Astrocyte (in vitro differentiated cells and primary cell): ENCODE measurements at regions not wholly inside any gene's neighbourhood (a gene's known extent, or its start where the extent isn't known, plus 50 kb on each side); places are given as distances from the start of the nearest gene placed in this dataset.
A peak's percentile ranks its signal among the peaks of the same experiment; 100 is the strongest.

ENCODE experiments used
- DNase-seq: peaks from one replicate; pipeline ENCODE4 v3.0.0-alpha.2; 2010; ENCODE audit warnings: low read depth
- FAIRE-seq: peaks from 2 replicates; lab custom pipeline; 2011; peaks lifted over from hg19 to GRCh38; lab: Jason Lieb, UNC
- H2AFZ ChIP-seq: 2 replicates; pipeline ENCODE4 v1.6.0; 2012; ENCODE audit warnings: low read depth, low read length, inconsistent platforms
- H3K27ac ChIP-seq: 2 replicates; pipeline ENCODE4 v1.5.1; 2011; ENCODE audit warnings: low read depth, low read length, inconsistent platforms
- H3K27me3 ChIP-seq: 2 replicates; pipeline ENCODE4 v1.6.0; 2011; ENCODE audit warnings: low read length, inconsistent platforms; ENCODE audit not compliant: insufficient read depth
- H3K36me3 ChIP-seq: 2 replicates; pipeline ENCODE4 v1.5.1; 2011; ENCODE audit warnings: low read length, inconsistent platforms; ENCODE audit not compliant: insufficient read depth
- H3K4me1 ChIP-seq: 2 replicates; pipeline ENCODE4 v1.5.1; 2011; ENCODE audit warnings: low read length, inconsistent platforms; ENCODE audit not compliant: insufficient read depth
- H3K4me2 ChIP-seq: 2 replicates; pipeline ENCODE4 v1.6.0; 2012; ENCODE audit warnings: low read length, inconsistent platforms
- H3K4me3 ChIP-seq: 2 replicates; pipeline ENCODE4 v1.5.1; 2011; ENCODE audit warnings: low read depth, mild to moderate bottlenecking, low read length, inconsistent platforms; ENCODE audit not compliant: insufficient read depth
- H3K79me2 ChIP-seq: 2 replicates; pipeline ENCODE4 v1.6.0; 2012; ENCODE audit warnings: mild to moderate bottlenecking, low read length, inconsistent platforms; ENCODE audit not compliant: insufficient read depth
- H3K9ac ChIP-seq: 2 replicates; pipeline ENCODE4 v1.6.0; 2012; ENCODE audit warnings: mild to moderate bottlenecking, low read length, inconsistent platforms
- H3K9me3 ChIP-seq: 2 replicates; pipeline ENCODE4 v1.5.1; 2012; ENCODE audit warnings: low read depth, mild to moderate bottlenecking, low read length, inconsistent platforms; ENCODE audit not compliant: insufficient read depth
- H4K20me1 ChIP-seq: 2 replicates; pipeline ENCODE4 v1.6.0; 2012; ENCODE audit warnings: low read length, inconsistent platforms; ENCODE audit not compliant: insufficient read depth
- H3K27ac Mint-ChIP-seq: one replicate; pipeline ENCODE4 v1.8.0; 2021; ENCODE audit warnings: mild to moderate bottlenecking, mixed read lengths; ENCODE audit not compliant: unreplicated experiment
- H3K27me3 Mint-ChIP-seq: one replicate; pipeline ENCODE4 v1.8.0; 2021; ENCODE audit warnings: low read depth, mixed read lengths; ENCODE audit not compliant: unreplicated experiment
- H3K36me3 Mint-ChIP-seq: one replicate; pipeline ENCODE4 v1.8.0; 2021; ENCODE audit warnings: low read depth, mixed read lengths; ENCODE audit not compliant: unreplicated experiment
- H3K4me1 Mint-ChIP-seq: one replicate; pipeline ENCODE4 v1.8.0; 2021; ENCODE audit warnings: low read depth, mixed read lengths; ENCODE audit not compliant: unreplicated experiment
- H3K4me3 Mint-ChIP-seq: one replicate; pipeline ENCODE4 v1.8.0; 2021; ENCODE audit warnings: mild to moderate bottlenecking, moderate library complexity, mixed read lengths; ENCODE audit not compliant: unreplicated experiment
- H3K9me3 Mint-ChIP-seq: one replicate; pipeline ENCODE4 v1.8.0; 2021; ENCODE audit warnings: mild to moderate bottlenecking, mixed read lengths; ENCODE audit not compliant: unreplicated experiment
- EZH2 ChIP-seq: IDR thresholded peaks from 2 replicates; pipeline ENCODE4 v1.6.1; 2012; ENCODE audit warnings: mild to moderate bottlenecking, low read length, inconsistent platforms; ENCODE audit not compliant: insufficient read depth
- TF ChIP-seq, protein P1 (sequence below): IDR thresholded peaks from 2 replicates; pipeline ENCODE4 v1.5.1; 2011; ENCODE audit warnings: low read depth, mild to moderate bottlenecking, inconsistent platforms, low read length, moderate library complexity; ENCODE audit not compliant: insufficient read depth

DNA sequence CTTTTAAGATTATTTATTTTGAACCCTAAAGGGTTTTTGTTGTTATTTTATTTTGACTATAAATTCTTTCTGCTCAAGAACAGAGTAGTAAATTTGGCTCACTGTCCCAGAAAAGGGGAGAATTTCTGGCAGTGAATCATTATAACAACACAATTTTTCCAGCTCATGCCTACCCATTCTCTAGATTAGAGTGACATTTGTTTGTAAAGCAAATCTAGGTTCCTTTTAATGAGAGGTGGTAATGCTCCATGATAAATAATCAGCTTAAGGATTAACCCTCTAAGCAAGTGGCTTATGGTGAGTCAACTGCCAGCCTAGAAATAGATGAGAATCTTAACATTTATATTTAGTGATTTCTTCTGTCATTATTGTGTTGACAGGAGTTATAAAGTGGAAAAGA is 409.2 kb downstream of the NFIB start:
- no peak for TF ChIP-seq EZH2
- TF ChIP-seq, protein P1, sequence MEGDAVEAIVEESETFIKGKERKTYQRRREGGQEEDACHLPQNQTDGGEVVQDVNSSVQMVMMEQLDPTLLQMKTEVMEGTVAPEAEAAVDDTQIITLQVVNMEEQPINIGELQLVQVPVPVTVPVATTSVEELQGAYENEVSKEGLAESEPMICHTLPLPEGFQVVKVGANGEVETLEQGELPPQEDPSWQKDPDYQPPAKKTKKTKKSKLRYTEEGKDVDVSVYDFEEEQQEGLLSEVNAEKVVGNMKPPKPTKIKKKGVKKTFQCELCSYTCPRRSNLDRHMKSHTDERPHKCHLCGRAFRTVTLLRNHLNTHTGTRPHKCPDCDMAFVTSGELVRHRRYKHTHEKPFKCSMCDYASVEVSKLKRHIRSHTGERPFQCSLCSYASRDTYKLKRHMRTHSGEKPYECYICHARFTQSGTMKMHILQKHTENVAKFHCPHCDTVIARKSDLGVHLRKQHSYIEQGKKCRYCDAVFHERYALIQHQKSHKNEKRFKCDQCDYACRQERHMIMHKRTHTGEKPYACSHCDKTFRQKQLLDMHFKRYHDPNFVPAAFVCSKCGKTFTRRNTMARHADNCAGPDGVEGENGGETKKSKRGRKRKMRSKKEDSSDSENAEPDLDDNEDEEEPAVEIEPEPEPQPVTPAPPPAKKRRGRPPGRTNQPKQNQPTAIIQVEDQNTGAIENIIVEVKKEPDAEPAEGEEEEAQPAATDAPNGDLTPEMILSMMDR: no peak
- no peak for FAIRE-seq

DNA sequence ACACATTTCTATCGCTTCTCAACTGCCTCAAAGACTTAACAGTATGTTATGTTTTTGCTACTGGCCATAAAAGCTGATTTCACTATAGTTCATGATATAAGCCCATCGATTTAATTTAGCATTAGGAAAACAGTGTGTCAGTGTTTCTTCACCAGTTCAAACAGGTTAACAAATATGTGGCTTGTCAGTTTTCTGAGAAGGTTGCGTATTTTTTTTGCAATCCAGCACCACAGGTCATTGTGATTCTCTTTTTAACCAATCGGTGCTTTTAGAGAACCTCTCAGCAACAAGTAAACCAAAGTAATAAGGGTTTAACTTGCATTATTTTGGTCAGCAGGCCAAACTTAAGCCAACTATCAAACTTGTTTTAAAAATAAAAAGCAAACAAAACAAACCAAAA is 409.6 kb downstream of the NFIB start:
- no peaks in the 10 kb centered on the region for H3K27me3 ChIP-seq
- no peak overlapping the region for H3K4me3 Mint-ChIP-seq
- no peak for FAIRE-seq

More for the DNA sequence above, 409.2 kb downstream of the NFIB start:
- Histone ChIP-seq H3K79me2 (no peaks in the 10 kb centered on the region), H3K4me2 (no peak overlapping the region), H3K36me3 (no peaks in the 10 kb centered on the region), H3K4me3 (no peak overlapping the region), H3K9ac (no peak overlapping the region), H4K20me1 (no peaks in the 10 kb centered on the region), H3K9me3 (no peaks in the 10 kb centered on the region), H2AFZ (no peak overlapping the region), H3K27me3 (no peaks in the 10 kb centered on the region), H3K27ac (no peak overlapping the region), H3K4me1 (no peaks in the 10 kb centered on the region)
- DNase-seq: peak; percentile 35
- Mint-ChIP-seq H3K36me3 (no peaks in the 10 kb centered on the region), H3K4me3 (no peak overlapping the region), H3K27ac (no peak overlapping the region), H3K27me3 (no peaks in the 10 kb centered on the region), H3K9me3 (peaks cover 8% of the 10 kb centered on the region), H3K4me1 (no peaks in the 10 kb centered on the region)

More for the DNA sequence above, 409.6 kb downstream of the NFIB start:
- no peaks in the 10 kb centered on the region for H3K79me2 ChIP-seq
- no peaks in the 10 kb centered on the region for H4K20me1 ChIP-seq
- no peak for DNase-seq
- no peak overlapping the region for H2AFZ ChIP-seq
- no peak overlapping the region for H3K27ac ChIP-seq
- H3K27me3 Mint-ChIP-seq: no peaks in the 10 kb centered on the region
- no peaks in the 10 kb centered on the region for H3K9me3 ChIP-seq
- no peaks in the 10 kb centered on the region for H3K4me1 ChIP-seq
- H3K4me2 ChIP-seq: no peak overlapping the region
- H3K9me3 Mint-ChIP-seq: peaks cover 8% of the 10 kb centered on the region
- H3K27ac Mint-ChIP-seq: no peak overlapping the region
- H3K36me3 Mint-ChIP-seq: no peaks in the 10 kb centered on the region
- H3K4me1 Mint-ChIP-seq: no peaks in the 10 kb centered on the region
- H3K4me3 ChIP-seq: no peak overlapping the region
- no peaks in the 10 kb centered on the region for H3K36me3 ChIP-seq
- H3K9ac ChIP-seq: no peak overlapping the region
- no peak for TF ChIP-seq EZH2
- TF ChIP-seq, protein P1: no peak
